HFFc6 (cell line): ENCODE measurements at regions not wholly inside any gene's neighbourhood (a gene's known extent, or its start where the extent isn't known, plus 50 kb on each side); places are given as distances from the start of the nearest gene placed in this dataset.

Experiments used
- DNase-seq: peaks from one replicate; pipeline ENCODE4 v3.0.0-alpha.2; 2018
- H3K27ac Mint-ChIP-seq: 2 replicates; pipeline ENCODE4 v1.8.0; 2020; ENCODE audit warnings: mild to moderate bottlenecking, mixed read lengths
- H3K27me3 Mint-ChIP-seq: 2 replicates; pipeline ENCODE4 v1.8.0; 2021; ENCODE audit warnings: mild to moderate bottlenecking, moderate library complexity, mixed read lengths; ENCODE audit not compliant: insufficient read depth
- H3K36me3 Mint-ChIP-seq: 2 replicates; pipeline ENCODE4 v1.8.0; 2021; ENCODE audit warnings: low read depth, mixed read lengths
- H3K4me1 Mint-ChIP-seq: 2 replicates; pipeline ENCODE4 v1.8.0; 2020; ENCODE audit warnings: low read depth, mixed read lengths
- H3K4me3 Mint-ChIP-seq: 2 replicates; pipeline ENCODE4 v1.8.0; 2020; ENCODE audit warnings: mild to moderate bottlenecking, moderate library complexity, mixed read lengths
- H3K9me3 Mint-ChIP-seq: 2 replicates; pipeline ENCODE4 v1.8.0; 2020; ENCODE audit warnings: mild to moderate bottlenecking, mixed read lengths
- CTCF ChIP-seq: fragments of 200-600 bp; sonication (generic); IDR thresholded peaks from 2 replicates; pipeline ENCODE4 v1.5.0; 2021; ENCODE audit warnings: antibody characterized with exemption, mild to moderate bottlenecking

DNA sequence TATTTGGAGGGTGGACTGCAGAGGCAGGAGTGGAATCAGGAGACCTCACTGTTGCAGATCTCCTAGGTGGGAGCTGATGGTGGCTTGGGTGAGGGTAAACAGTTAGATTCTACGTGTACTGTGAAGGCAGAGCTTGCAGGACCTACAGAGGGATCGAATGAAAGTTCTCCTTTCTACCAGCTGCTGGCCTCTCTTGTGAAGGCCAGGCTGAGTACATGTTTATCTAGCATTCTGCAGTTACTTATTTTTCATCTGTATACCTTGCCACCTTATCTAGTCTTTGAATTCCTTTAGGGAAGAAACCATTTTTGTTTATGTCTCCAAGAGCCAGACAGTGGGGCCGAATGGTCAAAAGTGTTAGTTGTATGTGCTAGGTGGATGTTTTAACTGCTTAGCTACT lies 57.6 kb downstream of the PTTG1 start:
- Mint-ChIP-seq H3K27me3 (peaks cover 3% of the 10 kb centered on the region; the same call in 1 of the 2 replicates), H3K36me3 (peaks cover 4% of the 10 kb centered on the region), H3K9me3 (no peaks in the 10 kb centered on the region), H3K27ac (peak overlapping the region; percentile 79; the same call in 1 of the 2 replicates), H3K4me1 (peaks cover 40% of the 10 kb centered on the region), H3K4me3 (no peak overlapping the region)
- DNase-seq: no peak
- TF ChIP-seq CTCF: no peak

GRCh38 chr5:160479926-160480325 lies 58.3 kb downstream of the PTTG1 start:
- peak overlapping the region; percentile 79 for H3K27ac Mint-ChIP-seq
- H3K4me3 Mint-ChIP-seq: peak overlapping the region; percentile 24; the same call in 1 of the 2 replicates
- H3K9me3 Mint-ChIP-seq: no peaks in the 10 kb centered on the region
- TF ChIP-seq CTCF: no peak
- DNase-seq: peak; percentile 84
- peaks cover 4% of the 10 kb centered on the region for H3K36me3 Mint-ChIP-seq
- peaks cover 40% of the 10 kb centered on the region for H3K4me1 Mint-ChIP-seq
- peaks cover 6% of the 10 kb centered on the region; the same call in 1 of the 2 replicates for H3K27me3 Mint-ChIP-seq

DNA sequence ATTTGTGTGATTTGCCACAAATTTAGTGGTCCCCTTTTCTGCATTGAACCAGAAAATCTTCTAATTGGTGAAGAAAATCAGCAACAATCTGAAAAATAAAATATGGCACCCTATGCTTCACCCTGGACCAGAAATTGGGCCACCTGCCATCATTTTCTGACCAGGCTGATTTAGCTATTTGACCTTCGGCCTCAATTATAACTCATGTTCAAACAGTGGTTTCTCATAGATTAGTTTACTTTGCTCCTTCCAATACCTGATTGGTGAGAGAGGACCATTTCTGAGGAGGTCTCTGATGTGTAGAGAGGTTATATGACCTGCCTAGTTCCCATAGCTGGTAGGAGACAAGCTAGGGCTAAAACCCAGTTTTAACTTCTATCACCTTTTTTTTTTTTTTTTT lies 59.0 kb downstream of the PTTG1 start:
- Mint-ChIP-seq H3K36me3 (peaks cover 4% of the 10 kb centered on the region), H3K27me3 (peaks cover 6% of the 10 kb centered on the region; the same call in 1 of the 2 replicates), H3K27ac (peak overlapping the region; percentile 79), H3K9me3 (no peaks in the 10 kb centered on the region), H3K4me1 (peaks cover 40% of the 10 kb centered on the region), H3K4me3 (peak overlapping the region; percentile 24)
- no peak for TF ChIP-seq CTCF
- no peak for DNase-seq

GRCh38 chr5:160484678-160485077 lies 63.0 kb downstream of the PTTG1 start:
- TF ChIP-seq CTCF: no peak
- Mint-ChIP-seq H3K4me1 (peaks cover 13% of the 10 kb centered on the region), H3K4me3 (no peak overlapping the region), H3K27me3 (peaks cover 7% of the 10 kb centered on the region; the same call in 1 of the 2 replicates), H3K27ac (no peak overlapping the region), H3K36me3 (no peaks in the 10 kb centered on the region), H3K9me3 (no peaks in the 10 kb centered on the region)
- DNase-seq: no peak

- H3K36me3 Mint-ChIP-seq: no peaks in the 10 kb centered on the region
- peaks cover 7% of the 10 kb centered on the region; the same call in 1 of the 2 replicates for H3K27me3 Mint-ChIP-seq
- H3K27ac Mint-ChIP-seq: no peak overlapping the region
- no peak for DNase-seq
- TF ChIP-seq CTCF: no peak
- no peaks in the 10 kb centered on the region for H3K9me3 Mint-ChIP-seq
- no peak overlapping the region for H3K4me3 Mint-ChIP-seq
- H3K4me1 Mint-ChIP-seq: peaks cover 5% of the 10 kb centered on the region
Observed at GRCh38 chr5:160485364-160485969, 63.8 kb downstream of the PTTG1 start.
